ENCODE measurements at regions not wholly inside any gene's neighbourhood (a gene's known extent, or its start where the extent isn't known, plus 50 kb on each side); places are given as distances from the start of the nearest gene placed in this dataset.

GRCh38 chr18:61738488-61738887 is 154.3 kb downstream of the RNF152 start:
- TF ChIP-seq, protein P1, sequence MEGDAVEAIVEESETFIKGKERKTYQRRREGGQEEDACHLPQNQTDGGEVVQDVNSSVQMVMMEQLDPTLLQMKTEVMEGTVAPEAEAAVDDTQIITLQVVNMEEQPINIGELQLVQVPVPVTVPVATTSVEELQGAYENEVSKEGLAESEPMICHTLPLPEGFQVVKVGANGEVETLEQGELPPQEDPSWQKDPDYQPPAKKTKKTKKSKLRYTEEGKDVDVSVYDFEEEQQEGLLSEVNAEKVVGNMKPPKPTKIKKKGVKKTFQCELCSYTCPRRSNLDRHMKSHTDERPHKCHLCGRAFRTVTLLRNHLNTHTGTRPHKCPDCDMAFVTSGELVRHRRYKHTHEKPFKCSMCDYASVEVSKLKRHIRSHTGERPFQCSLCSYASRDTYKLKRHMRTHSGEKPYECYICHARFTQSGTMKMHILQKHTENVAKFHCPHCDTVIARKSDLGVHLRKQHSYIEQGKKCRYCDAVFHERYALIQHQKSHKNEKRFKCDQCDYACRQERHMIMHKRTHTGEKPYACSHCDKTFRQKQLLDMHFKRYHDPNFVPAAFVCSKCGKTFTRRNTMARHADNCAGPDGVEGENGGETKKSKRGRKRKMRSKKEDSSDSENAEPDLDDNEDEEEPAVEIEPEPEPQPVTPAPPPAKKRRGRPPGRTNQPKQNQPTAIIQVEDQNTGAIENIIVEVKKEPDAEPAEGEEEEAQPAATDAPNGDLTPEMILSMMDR (IDR thresholded peaks at IDR 0.05), result no peak
- no peak for TF ChIP-seq POLR2A (IDR thresholded peaks at IDR 0.05)
